ENCODE measurements at regions not wholly inside any gene's neighbourhood (a gene's known extent, or its start where the extent isn't known, plus 50 kb on each side); places are given as distances from the start of the nearest gene placed in this dataset.
A peak's percentile ranks its signal among the peaks of the same experiment; 100 is the strongest.
"Not testable (repeated sequence)": the region's sequence is repeated elsewhere in the genome, so short reads cannot be mapped to it uniquely, and the experiment has no call there.

DNA sequence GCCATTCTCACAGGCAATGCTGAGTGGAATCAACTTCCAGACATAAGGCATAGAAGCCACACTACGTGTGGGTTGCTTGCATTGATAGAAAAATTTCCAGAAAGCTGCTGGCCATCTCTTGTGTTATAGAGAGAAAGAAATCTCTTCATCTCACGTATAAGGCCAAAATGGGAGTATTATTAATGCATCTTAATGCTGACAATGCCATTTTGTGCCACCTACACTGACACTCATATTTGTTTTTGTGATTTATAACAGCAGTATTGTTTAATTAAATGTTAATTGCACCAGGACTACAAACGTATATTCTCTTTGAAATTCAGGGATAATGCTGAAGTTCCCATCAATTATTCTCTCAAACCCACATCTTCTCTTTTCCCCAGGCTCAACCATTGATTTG, 56.1 kb upstream of the TMEM132D start:
- DNase-seq (ENCODE audit: low spot score): no peak

- DNase-seq (ENCODE audit: low spot score): no peak
Measured at GRCh38 chr12:129961091-129961490, 57.3 kb upstream of the TMEM132D start.

DNA sequence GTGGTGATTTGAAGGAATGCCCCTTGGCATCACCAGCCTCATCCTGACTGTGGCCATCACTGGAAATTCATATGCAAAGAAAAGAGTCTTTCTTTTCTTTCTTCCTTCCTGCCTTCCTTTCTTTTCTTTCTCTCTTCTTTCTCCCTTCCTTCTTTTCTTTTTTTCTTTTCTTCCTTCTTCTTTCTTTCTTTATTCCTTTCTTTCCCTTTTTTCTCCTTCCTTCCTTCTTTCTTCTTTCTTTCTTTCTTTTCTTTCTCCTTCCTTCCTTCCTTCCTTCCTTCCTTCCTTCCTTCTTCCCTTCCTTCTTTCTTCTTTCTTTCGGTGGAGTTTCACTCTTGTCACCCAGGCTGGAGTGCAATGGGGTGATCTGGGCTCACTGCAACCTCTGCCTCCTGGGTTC, 58.0 kb upstream of the TMEM132D start:
- DNase-seq (ENCODE audit: low spot score): no peak

DNA sequence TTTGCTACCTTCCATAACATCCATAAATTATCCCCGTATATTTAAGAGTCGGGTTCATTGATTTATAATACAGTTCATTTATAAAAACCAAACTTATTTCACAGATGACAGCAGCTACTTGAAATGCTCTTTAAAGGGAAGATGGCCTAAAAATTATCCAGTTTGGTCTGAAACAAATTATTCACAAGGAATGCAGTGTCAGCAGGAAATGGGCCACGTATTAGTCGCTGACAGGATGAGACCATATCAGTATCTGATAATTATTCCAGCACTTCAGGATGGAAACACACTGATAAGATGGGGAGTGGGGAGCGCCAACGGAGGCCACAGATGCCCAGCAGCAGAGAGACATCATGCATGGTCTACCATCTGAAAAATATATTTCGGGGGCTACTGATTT, 60.5 kb upstream of the TMEM132D start:
- no peak for DNase-seq (ENCODE audit: low spot score)

GRCh38 chr12:129964826-129965457, 61.1 kb upstream of the TMEM132D start:
- DNase-seq (ENCODE audit: low spot score): no peak

DNA sequence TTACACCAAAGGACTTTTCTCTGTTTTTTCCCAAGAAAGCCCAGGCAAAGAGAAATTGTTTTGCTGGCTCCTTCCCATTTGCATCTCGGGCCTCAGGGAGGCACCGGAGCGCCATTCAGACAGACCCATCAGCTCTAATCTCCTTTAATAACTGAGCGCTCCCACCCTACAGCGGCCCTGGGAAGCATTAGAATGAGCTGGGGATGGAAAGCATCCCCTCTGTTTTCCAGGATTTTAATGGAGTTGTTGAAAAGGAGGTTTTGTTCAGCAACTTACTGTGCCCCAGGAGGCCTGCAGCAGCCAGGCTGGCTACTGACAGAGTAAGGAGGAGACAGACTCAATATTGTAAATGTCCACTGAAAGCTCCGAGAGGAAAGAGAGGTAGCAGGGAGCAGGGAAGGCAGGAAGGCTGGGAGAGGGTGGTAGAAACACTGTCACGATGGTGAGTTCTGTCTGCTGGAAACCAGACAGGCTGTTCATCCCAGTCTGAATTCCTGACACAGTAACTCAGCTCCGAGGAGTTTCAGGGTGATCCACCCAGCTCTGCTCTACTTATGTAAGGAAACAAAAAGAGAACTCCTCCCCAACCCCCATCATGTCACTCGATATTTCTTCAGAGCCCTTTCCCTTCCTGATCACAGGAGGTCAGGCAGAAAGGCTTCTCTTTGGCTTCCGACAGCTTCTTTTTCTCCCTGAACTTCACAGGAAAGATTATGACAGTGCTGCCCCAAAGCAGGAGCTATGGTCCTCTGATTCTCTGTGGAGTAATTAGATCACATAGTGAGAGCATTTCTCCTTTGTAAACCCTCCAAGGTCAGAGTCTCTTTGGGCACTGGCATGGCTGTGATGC, 62.5 kb upstream of the TMEM132D start:
- DNase-seq (ENCODE audit: low spot score): no peak

DNA sequence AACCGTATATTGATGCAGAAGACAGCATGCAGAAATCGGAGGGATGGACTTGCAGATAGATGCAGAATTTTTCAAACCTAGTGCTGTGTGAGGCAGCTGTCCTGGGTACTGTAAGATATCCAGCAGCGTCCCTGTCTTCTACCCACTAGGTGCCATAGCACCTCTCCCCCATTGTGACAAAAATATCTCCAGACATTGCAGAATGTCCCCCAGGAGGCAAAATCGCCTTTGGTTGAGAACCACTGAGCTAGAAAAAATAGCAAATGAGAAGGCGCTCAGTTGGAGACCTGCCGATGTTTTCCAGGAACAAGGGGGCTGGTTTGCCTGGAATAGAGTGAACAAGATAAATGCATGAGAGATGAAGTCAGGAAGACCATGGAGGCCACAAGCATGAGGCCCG, 67.9 kb upstream of the TMEM132D start:
- no peak for DNase-seq (ENCODE audit: low spot score)

GRCh38 chr12:129973236-129973961, 69.6 kb upstream of the TMEM132D start:
- DNase-seq (ENCODE audit: low spot score): no peak

GRCh38 chr12:129984106-129984505, 80.3 kb upstream of the TMEM132D start:
- no peak for DNase-seq (ENCODE audit: low spot score)

DNA sequence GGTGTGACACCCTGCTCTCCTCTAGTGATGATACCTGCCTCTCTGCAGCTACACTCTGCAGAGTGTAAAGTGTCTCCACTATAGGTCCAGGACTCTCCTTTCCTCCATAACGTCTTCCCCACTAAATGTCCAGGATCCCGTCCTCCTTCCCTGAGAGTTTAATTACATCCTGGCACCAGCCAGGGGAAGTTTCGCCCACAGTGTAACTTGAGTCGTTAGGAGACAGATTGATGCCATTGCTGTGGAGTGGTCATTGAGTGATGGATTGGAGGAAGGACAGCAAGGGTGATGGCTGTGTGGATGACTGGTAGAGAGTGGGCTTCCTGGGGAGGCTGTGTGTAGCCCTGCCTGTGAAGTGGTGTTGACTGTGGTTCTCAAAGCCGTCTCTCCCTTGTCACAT, 84.0 kb upstream of the TMEM132D start:
- no peak for DNase-seq (ENCODE audit: low spot score)

DNA sequence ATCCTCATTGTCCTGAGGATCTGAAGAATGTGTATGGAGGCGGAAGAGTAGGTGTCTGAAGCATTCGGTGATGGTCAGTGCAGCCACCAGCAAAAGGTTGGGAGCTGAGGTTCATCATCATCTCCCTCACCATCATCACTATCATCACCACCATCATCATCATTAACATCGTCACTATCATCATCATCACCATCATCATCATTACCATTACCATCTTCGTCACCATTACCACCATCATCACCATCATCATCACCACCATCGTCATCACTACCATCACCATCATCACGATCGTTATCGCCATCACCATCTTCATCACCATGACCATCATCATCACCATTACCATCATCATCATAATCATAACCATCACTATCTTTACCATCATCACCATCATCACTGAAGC, 90.8 kb upstream of the TMEM132D start:
- DNase-seq (ENCODE audit: low spot score): no peak

GRCh38 chr12:129997239-129997638, 93.4 kb upstream of the TMEM132D start:
- no peak for DNase-seq (ENCODE audit: low spot score)

- DNase-seq (ENCODE audit: low spot score): not testable (repeated sequence)
Measured at GRCh38 chr12:130004310-130004877, 100.6 kb upstream of the TMEM132D start.

DNA sequence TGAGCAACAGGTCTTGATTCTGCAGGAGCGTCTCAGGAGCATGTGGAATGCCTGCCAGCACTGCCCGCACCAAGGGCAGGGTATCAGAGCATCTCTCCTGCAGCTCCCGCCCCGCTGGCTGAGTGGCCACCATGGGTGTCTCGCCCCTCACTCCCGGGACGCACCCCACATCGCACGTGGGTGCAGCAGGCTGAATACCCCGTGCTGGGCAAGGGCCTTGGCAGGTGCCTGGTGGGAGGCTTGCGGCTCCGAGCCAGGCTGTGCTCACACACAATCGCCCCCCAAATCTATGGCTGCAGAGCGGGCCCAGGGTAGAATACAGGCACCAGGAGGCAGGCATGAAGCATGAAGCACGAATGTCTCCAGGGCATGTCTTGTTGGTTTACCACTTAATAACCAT, 103.9 kb upstream of the TMEM132D start:
- DNase-seq (ENCODE audit: low spot score): no peak

GRCh38 chr12:130008241-130008640, 104.4 kb upstream of the TMEM132D start:
- DNase-seq (ENCODE audit: low spot score): no peak

DNA sequence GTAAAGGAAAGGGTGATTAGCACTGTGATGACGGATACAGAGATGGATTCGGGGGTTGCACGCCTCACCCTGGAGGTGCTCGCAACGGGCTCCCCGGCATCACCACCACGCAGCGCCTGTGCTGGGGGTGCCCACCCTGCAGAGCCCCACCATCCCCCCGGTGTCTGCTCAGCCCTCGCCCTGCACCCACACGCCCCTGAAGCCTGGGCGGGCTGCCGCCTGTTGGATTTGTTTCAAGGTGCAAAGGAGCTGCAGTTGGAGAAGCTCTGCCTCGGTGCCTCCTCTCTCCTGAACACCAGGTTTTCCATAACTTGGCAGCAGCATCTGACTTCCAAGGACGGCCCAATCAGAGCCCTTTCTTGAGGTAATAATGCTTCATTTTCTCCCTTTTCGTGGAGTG, 106.1 kb upstream of the TMEM132D start:
- no peak for DNase-seq (ENCODE audit: low spot score)

DNA sequence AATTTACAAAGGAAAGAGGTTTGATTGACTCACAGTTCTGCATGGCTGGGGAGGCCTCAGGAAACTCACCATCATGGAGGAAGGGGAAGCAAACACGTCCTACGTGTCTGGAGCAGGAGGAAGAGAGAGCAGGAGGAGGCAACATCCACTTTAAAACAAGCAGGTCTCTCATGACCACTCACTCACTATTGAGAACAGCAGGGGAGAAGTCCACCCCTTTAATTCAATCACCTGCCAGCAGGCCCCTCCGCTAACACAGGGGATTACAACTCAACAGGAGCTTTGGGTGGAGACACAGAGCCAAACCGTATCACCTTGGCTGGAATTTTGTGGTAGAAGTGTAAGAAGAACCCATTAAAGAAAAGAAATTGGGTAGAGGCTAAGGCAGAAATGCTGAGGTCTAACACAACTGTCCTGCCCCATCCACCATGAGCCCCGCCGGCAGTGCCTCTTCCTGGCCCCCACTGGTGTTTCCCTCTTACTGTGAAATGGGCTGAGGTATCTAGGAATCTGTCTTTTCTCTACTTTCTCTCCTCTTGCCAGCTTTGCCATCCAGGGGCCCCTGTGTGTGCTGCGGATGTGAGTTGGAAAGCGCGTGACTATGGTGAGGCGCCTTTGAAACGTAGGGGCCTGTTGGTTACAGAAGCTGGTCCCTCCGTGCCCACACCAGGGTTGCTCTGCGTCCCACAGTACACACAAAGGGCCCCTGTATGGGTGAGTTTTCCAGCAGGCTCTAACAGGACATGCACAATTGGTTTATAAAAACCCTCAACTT, 108.0 kb upstream of the TMEM132D start:
- no peak for DNase-seq (ENCODE audit: low spot score)

- peak; percentile 56 for DNase-seq (ENCODE audit: low spot score)
Measured at GRCh38 chr12:130013771-130014484, 110.1 kb upstream of the TMEM132D start.

DNA sequence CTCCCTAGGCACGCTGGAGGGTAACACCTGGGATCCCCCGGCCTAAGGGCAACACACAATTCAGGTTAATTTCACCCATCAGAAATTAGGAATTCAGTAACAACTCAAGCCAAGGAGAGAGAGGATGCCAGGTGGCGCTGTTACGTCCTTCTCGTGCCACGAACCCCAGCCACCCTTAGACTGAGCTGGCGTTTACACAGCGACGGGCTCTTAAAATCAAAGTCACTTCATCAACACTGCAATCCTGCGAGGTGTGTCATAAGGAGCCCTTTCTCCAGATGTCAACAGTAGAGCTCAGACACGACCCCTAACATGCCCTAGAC, 110.6 kb upstream of the TMEM132D start:
- no peak for DNase-seq (ENCODE audit: low spot score)

DNA sequence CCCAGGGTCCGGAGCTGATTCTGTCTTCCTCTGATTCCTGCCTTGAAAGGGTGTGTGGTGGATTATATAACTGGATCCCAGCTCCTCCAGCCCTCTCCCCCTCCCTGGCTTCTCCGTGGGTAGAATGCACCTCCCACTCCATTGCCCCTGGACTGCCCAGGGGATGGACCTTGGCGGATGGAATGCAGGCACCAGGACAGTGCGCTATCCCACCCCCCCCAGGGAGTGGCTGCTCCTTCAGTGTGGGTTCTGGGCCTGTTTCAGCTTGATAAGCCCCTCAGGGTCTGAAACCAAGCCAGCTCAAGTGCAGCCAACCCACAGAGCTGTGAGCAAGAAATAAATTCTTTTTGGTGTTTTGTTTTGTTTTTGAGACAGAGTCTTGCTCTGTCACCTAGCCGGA, 112.4 kb upstream of the TMEM132D start:
- no peak for DNase-seq (ENCODE audit: low spot score)

DNA sequence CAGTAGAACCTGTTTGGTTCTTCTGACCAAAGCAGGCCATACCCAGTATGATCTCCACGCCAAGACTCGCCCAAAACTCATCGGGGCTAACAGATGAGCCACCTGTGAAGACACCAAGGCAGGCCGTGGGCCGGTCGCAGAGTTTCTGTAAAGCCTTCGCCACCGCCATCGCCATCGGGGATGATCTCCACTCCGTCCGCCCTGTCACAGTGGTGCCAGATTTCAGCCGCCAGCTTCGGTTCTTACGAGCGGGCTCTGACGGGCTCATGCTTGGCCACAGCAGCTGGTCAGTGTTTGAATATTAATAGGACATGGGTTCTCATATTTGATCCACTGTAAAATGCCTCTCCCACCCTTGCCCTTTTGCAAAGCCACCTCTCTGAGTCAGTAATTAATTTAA, 113.2 kb upstream of the TMEM132D start:
- no peak for DNase-seq (ENCODE audit: low spot score)

Data from NAMALWA (cell line).